UCSD-AML1 (cell line): ENCODE measurements at regions not wholly inside any gene's neighbourhood (a gene's known extent, or its start where the extent isn't known, plus 50 kb on each side); places are given as distances from the start of the nearest gene placed in this dataset.
"Not testable (repeated sequence)": the region's sequence is repeated elsewhere in the genome, so short reads cannot be mapped to it uniquely, and the experiment has no call there.

ENCODE experiments used
- DNase-seq: peaks from one replicate; lab custom pipeline; 2025; ENCODE audit not compliant: unreplicated experiment; lab: John Stamatoyannopoulos, UW

DNA sequence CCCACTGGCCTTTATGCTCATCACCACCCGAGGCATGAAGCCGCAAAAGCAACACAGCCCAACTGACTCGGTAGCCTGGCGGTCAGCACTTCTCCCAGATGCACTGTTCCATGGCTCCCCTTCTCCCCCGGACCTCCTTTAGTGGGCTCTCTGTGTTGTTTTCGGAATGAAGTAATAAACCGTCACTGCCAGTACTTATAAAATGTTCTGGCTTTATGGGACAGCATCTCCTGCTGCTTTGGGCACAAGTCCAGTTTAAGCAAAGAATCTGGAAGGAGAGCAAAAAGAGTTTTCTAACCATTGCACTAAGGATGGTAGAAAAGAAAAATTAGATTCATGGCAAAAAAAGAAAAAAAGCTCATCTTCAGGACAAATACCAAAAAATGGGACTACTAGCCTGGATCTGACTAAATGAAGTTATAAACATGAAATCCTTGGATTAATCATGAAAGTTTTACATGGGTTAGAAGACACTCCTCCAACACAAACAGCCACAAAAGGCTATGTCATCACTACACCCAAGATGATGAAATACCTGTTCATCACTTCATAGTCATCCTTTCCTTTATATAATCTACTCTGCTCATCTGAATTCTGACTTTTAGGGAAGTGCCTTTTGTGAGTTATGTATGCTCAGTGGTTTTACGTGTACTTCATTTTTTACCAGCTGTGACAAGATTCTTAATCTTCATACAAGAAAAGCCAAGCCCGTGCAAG is 89.5 kb upstream of the UBE2E2 start:
- no peak for DNase-seq

DNA sequence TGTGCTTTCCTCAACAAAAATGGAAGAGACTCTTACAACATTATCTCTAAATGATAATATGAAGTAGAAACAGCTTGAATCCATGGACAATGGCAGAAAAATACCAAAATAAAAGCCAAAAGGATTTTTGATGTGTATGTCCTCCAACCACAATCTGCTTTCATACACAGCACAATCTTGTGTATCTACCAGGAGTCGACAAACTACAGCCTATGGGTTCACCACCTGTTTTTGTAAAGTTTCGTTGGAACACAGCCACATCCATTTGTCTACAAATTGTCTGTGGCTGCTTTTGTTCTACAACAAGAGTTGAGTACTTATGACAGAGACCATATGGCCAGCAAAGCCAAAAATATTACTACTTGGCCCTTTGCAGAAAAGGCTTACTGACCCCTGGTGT is 88.7 kb upstream of the UBE2E2 start:
- DNase-seq = no peak

DNA sequence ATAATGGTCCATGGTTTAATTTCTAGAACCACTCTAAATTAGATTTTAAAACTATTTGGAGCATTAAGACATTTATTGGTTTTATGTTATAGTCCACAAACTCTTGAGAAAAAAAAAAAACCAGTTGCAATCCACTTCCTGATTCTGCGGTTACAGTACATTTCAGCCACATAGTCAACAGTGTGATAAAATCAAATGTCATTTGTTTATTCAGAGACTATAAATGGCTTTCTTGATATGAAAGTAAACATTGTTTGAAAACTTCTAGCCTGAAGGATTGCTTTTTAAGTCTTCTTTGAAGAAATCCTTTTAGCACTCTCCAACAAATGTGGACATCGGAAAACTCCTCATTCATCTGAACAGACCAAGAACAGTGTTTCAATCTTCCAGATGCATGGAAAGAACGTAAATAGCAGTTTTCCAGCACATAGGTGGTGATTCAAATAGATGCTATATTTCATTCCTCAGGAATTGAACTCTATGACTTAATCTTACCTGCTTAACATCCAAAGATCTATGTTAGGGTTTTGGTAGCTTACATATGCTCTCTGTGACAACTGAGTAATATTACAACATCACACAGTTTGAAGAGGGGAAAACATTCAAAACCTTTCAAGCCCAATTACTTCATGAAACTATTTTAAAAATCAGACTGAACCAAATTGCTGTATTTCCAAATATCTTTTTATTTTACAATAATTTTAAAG is 87.8 kb upstream of the UBE2E2 start:
- no peak for DNase-seq

DNA sequence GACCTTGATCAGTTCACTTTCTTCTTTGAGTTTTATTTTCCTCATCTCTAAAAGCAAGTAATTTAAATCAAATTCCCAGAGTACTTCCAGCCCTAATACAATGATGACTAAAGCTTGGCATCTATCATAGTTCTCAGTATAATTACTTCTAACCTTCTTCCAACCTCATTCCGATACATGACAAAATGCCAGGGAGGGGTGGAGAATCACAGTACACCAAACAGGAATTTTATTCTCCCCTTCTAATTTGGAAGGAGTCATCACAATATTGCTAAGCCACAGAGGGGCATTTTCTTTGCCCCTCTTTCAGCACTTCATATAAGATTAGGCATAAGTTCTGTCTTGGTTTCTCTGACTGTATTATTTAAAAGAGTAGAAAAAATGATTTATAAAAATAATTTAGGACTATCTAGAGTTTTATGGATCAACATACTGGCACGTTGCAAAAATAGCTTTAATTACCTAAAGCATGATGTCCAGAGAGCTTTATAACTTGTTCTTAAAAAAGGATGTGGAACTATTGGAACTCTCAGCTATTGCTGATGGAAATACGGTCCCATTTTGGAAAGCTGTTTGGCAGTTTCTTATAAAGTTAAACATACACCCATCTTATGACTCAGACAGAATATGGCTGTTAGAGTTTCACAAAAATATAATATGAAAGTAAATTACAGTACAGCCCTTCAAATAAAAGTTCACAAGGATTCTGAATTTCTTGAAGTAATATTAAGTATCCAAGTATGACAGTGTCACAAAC is 86.9 kb upstream of the UBE2E2 start:
- DNase-seq = no peak

DNA sequence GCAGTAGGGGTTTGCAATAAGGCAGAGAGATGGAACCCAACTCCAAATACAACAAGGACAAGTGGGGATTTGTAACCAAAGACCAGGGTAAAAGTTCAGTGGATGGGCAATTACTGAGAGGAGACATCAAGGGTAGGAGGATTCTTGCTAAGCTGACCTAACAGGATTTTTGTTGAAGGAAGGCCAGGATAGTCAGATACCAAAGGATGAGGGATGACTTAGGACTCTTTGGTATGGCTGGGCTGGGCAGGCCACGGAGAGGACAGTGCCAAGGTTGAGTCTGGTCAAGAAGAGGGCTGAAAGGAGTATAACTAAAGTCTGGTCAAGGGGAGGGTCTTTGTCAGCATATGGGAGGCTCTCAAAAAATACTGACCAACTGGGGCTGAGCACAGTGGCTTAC is 85.3 kb upstream of the UBE2E2 start:
- DNase-seq = no peak

DNA sequence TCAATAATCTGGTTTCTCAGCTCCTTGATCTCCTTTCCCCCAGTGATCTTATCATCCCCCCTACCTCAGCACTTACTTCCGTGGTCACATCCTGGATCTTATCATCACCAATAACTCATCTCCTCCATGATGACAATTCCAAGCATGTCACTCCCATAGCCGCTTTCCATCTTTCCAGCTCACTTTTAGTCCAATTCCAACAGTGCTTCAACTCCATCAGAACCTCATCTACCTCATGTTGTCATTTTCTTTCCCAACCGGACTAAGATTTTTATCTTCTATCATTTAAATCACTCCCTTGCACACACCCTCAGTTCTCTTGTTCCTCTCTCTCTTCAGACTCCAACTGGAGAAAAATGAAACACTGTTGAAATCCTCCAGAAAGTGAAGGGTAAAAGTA is 75.9 kb upstream of the UBE2E2 start:
- no peak for DNase-seq

DNA sequence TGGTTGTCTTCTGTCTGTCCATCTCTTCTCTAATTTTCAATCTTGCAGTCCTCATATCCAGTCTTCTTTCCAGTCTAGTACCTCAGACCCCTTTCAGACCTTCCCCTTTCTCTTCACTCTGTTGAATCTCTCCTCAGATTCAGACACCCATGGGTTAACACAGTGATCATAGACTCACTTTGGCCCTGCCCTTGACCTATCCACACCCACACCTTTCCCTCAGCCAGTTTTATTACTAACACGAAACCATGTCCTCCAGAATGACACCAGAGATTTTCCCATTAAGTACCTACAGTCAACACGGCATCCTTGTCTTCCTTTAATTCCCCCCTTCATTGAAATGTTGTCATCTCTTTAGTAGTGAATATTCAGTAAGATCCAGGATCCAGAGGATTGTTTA is 74.5 kb upstream of the UBE2E2 start:
- DNase-seq = no peak

DNA sequence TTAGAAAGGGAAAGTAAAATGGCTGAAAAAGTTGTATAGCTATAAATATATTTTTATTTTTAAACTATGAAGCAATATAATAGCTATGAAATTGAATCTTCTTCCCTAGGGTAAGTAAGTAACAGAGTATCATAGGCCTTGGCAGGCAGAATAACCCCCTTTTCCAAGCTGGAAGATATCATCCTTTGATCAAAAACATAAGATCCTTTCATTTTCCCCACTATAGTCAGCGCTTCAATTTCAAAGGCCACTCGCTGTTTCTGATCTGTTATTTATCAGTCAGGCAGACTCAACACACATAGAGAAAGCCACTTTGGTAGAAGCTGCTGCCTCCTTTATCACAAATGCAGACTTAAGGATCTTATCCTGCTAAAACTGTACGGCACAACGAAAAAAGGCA is 74.0 kb upstream of the UBE2E2 start:
- DNase-seq = no peak

DNA sequence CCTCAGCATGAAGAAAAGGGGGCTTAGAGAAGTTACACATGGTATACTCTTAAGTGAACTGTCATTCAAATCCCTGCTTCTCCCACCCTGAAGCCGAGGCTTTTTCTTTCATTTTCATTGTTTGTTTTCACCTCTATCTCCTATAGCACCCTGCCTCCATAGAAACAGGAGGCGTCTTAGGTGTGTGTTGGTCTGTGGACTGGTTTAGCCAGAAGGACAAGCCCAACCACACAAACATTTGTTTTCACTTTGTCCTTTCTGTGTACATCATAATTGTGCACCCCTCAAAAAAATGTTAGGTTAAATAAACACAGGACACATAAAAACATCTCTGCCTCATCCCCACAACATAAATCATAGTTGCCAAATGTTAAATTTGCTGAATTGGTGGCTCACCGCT is 73.3 kb upstream of the UBE2E2 start:
- DNase-seq = no peak

DNA sequence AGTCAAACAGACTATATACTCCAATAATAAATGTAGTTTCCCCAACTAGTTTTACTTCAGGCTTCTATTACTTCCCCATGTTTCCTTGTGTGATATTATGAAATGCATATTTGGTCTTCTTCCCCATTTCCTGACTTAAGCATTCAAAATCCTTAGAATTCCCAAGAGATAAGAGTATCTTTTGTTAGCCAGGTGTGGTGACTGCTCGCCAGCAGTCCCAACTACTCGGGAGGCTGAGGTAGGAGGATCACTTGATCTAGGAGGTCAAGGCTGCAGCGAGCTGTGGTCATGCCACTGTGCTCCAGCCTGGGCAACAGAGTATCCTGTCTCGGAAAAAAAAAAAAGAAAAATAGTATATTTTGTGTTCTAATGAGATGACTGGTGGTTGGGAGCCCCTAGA is 72.7 kb upstream of the UBE2E2 start:
- DNase-seq = no peak

DNA sequence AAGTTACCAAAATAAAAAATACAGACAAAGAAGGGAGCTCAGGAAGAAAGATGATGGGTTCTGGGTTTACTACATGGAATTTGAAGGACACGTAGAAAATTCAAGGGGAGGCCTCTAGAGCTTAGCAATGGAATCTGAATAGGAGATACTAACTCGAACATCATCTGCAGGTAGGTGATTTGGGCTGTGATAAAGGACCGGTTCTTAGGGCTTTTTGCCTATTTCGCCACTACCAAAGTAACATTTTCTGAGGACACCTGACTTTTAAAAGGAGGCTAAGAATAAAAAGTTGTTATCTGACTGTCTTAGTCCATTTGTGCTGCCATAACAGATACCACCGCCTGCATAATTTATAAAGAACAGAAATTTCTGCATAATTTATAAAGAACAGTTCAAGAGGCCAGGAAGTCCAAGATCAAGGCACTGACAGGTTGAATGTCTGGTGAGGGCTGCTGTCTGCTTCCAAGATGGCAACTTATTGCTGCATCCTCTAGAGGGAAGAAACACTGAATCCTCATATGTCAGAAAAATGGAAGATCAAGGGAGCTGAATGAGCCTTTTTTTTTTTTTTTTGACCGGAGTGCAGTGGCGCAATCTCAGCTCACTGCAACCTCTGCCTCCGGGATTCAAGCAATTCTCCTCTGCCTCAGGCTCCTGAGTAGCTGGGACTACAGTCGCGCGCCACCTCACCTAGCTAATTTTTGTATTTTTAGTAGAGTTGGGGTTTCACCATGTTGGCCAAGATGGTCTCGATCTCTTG is 67.9 kb upstream of the UBE2E2 start:
- DNase-seq = no peak

DNA sequence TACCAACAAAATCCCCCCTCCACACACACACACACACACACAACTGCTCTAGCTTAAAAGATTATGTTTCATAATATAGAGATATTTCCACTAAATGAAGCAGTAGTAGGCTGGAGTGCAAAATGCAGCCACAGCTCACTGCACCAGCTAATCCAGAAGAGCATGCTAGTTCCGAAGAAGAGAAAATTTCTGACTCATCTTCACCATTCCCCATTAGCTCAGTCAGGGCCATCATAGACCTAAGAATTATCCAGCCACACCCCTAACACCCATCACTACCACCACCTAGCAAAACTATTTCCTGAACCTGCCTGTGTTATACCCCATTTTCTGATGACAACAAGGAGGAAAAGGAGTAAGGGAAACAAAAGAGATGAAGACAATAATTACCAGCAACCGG is 67.1 kb upstream of the UBE2E2 start:
- DNase-seq = no peak

DNA sequence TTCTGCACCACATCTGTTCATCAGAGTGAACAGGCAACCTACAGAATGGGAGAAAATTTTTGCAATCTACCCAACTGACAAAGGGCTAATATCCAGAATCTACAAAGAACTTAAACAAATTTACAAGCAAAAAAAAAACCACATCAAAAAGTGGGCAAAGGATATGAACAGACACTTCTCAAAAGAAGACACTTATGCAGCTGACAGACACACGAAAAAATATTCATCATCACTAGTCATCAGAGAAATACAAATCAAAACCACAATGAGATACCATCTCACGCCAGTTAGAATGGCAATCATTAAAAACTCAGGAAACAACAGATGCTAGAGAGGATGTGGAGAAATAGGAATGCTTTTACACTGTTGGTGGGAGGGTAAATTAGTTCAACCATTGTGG is 59.1 kb upstream of the UBE2E2 start:
- not testable (repeated sequence) for DNase-seq

DNA sequence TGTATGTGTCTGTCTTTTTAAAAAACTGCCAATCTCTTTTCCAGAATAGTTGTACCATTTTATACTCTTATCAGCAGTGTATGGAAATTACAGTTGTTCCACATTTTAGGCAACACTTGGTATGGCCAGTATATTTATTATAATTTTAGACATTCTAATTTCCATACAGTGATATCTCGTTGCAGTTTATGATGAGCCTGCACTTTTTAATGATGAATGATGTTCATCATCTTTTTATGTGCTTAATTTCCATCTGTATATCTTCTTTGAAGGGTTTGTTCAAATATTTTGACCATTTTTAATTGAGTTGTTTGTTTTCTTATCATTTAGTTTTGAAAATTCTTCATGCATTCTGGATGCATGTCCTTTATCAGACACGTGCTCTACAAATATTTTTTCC is 57.0 kb upstream of the UBE2E2 start:
- no peak for DNase-seq

DNA sequence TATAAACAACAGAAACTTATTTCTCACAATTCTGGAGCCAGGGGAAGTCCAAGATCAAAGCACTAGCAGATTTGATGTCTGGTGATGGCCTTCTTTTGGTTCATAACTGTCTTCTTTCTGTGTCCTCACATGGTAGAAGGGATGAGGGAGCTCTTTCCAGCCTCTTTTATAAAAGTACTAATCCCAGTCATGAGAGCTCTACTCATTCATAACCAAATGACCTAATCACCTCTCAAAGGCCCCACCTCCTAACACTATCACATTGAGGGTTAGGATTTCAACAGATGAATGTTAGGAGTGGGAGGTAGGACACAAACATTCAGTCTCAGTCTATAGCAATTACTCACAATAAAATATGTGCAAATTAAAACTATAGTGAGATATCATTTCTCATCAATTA is 50.1 kb upstream of the UBE2E2 start:
- DNase-seq = no peak
